RWPE2 (cell line): ENCODE measurements at regions not wholly inside any gene's neighbourhood (a gene's known extent, or its start where the extent isn't known, plus 50 kb on each side); places are given as distances from the start of the nearest gene placed in this dataset.

Experiments
- ATAC-seq: fragments of 200-7000 bp; cut with Tn5 transposase; 3 replicates; pipeline ENCODE4 v1.9.1; 2021; ENCODE audit warnings: low read depth
- DNase-seq: peaks from one replicate; pipeline ENCODE4 v3.0.0-alpha.2; 2020; ENCODE audit warnings: low spot score
- H3K27ac ChIP-seq: fragments of 450-650 bp; 2 replicates; pipeline ENCODE4 v1.5.1; 2017; ENCODE audit warnings: mild to moderate bottlenecking; ENCODE audit not compliant: poor library complexity, severe bottlenecking
- H3K27me3 ChIP-seq: fragments of 250-450 bp; sonication (Bioruptor Pico); 2 replicates; pipeline ENCODE4 v1.5.1; 2021; ENCODE audit warnings: mild to moderate bottlenecking, moderate library complexity; ENCODE audit not compliant: insufficient read depth, poor library complexity, severe bottlenecking
- H3K36me3 ChIP-seq: fragments of 250-450 bp; sonication (Bioruptor Pico); 2 replicates; pipeline ENCODE4 v1.5.1; 2020; ENCODE audit warnings: low read depth, mild to moderate bottlenecking, moderate library complexity
- H3K4me1 ChIP-seq: fragments of 250-450 bp; sonication (Bioruptor Pico); 2 replicates; pipeline ENCODE4 v1.5.1; 2021; ENCODE audit warnings: mild to moderate bottlenecking, moderate library complexity; ENCODE audit not compliant: insufficient read depth, poor library complexity, severe bottlenecking
- H3K4me3 ChIP-seq: fragments of 250-450 bp; sonication (Bioruptor Pico); 2 replicates; pipeline ENCODE4 v1.5.1; 2021; ENCODE audit warnings: mild to moderate bottlenecking, moderate library complexity; ENCODE audit not compliant: severe bottlenecking
- H3K9me3 ChIP-seq: fragments of 250-450 bp; sonication (Bioruptor Pico); 2 replicates; pipeline ENCODE4 v1.5.1; 2021; ENCODE audit warnings: mild to moderate bottlenecking, moderate library complexity; ENCODE audit not compliant: severe bottlenecking
- TF ChIP-seq, protein P1 (sequence below): fragments of 450-650 bp; IDR thresholded peaks from one replicate; pipeline ENCODE4 v1.5.1; 2017; ENCODE audit warnings: mild to moderate bottlenecking, moderate library complexity; ENCODE audit not compliant: poor library complexity, severe bottlenecking

DNA sequence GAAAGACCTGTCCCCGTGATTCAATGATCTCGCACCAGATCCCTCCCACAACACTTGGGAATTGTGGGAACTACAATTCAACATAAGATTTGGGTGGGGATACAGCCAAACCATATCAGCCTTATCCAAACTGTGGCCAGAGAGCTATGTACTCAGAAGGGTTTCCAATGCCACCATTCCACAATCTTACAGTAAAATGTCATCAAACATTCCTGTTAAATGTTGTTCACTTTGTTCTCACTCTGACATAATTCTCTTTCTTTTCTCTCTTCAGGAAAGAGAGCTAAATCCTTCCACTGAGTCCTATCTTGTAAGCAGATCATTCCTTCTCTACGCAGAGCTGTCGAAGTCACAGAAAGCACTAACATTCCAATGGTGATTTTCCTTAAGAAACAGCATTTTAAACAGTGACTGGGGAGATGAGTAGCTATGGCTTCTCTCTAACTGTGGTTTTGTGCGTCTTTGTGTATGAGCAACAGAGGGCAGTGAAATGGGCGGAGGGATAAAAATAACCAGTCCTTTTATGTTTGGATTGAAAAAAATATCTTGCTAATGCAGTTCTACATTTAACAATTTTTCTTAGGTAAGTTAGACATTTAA, 684.7 kb downstream of the EPHA4 start:
- no peaks in the 10 kb centered on the region for H3K36me3 ChIP-seq
- H3K4me1 ChIP-seq: no peaks in the 10 kb centered on the region
- DNase-seq (no peak), ATAC-seq (no peak)
- no peak overlapping the region for H3K4me3 ChIP-seq
- TF ChIP-seq, protein P1, sequence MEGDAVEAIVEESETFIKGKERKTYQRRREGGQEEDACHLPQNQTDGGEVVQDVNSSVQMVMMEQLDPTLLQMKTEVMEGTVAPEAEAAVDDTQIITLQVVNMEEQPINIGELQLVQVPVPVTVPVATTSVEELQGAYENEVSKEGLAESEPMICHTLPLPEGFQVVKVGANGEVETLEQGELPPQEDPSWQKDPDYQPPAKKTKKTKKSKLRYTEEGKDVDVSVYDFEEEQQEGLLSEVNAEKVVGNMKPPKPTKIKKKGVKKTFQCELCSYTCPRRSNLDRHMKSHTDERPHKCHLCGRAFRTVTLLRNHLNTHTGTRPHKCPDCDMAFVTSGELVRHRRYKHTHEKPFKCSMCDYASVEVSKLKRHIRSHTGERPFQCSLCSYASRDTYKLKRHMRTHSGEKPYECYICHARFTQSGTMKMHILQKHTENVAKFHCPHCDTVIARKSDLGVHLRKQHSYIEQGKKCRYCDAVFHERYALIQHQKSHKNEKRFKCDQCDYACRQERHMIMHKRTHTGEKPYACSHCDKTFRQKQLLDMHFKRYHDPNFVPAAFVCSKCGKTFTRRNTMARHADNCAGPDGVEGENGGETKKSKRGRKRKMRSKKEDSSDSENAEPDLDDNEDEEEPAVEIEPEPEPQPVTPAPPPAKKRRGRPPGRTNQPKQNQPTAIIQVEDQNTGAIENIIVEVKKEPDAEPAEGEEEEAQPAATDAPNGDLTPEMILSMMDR: no peak
- no peaks in the 10 kb centered on the region for H3K27me3 ChIP-seq
- no peak overlapping the region for H3K27ac ChIP-seq
- no peaks in the 10 kb centered on the region for H3K9me3 ChIP-seq

DNA sequence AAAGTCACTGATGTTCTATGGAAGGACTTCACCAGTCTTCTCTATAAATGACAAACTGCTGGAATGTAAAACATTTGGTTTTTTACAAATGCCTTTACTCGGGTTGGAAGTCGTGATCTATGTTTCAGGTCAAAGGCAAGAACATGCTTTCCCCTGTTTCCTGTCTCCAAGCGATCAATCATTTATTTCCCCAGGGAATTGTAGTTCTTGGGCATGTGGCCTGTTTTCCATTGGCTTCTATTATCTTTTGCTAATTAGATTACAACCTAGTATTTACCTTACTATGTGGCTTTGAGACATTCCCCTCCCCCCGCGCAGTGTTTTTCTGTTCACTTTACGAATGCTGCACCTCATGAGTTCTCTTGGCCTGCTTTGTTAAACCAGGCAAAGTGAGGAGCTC, 684.2 kb downstream of the EPHA4 start:
- ATAC-seq: no peak

DNA sequence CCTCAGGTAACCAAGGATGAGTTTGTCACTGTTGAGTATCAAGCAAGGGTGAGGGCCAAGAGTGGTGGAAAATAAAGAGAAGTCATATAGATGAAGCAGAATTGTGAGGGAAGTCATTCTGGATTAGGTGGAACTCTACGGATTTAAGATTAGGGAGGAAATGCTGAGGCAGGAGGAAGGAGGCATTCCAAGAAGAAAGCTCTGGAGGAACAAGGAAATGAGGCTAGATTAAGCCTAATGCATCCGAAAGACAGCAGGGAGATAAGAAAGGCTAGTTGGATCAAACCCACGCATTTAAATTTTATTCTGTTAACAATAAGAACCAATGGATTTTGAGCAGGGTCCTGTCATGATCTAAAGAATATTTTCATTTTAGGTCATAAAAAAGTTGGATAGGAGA, 681.2 kb downstream of the EPHA4 start:
- TF ChIP-seq, protein P1: no peak
- Histone ChIP-seq H3K36me3 (no peaks in the 10 kb centered on the region), H3K9me3 (no peaks in the 10 kb centered on the region), H3K4me3 (no peak overlapping the region), H3K27ac (no peak overlapping the region), H3K4me1 (no peaks in the 10 kb centered on the region), H3K27me3 (no peaks in the 10 kb centered on the region)
- DNase-seq (no peak), ATAC-seq (no peak)

More for the DNA sequence above, 684.2 kb downstream of the EPHA4 start:
- no peaks in the 10 kb centered on the region for H3K27me3 ChIP-seq
- no peak for DNase-seq
- TF ChIP-seq, protein P1: no peak
- H3K27ac ChIP-seq: no peak overlapping the region
- no peak overlapping the region for H3K4me3 ChIP-seq
- H3K36me3 ChIP-seq: no peaks in the 10 kb centered on the region
- H3K4me1 ChIP-seq: no peaks in the 10 kb centered on the region
- H3K9me3 ChIP-seq: no peaks in the 10 kb centered on the region

DNA sequence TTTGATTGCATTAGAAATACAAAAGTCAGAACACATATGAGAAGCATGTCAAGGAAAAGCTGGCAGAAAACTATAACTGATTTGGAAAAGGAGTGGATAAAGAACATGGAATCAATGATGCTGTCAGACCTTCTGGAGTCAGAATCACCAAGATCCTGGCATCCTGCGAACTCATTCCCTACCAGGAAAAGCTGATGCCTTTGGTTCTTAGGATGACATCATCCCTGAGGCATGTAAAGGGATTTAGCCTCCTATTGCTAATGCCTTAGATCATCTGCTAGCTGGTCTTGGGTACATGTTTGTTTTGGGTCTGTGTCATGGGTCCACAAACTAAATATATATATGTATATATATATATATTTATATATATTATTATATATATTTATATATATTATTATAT, 680.7 kb downstream of the EPHA4 start:
- TF ChIP-seq, protein P1: no peak
- no peaks in the 10 kb centered on the region for H3K27me3 ChIP-seq
- peak; percentile 94 for ATAC-seq
- H3K9me3 ChIP-seq: no peaks in the 10 kb centered on the region
- H3K4me3 ChIP-seq: no peak overlapping the region
- H3K36me3 ChIP-seq: no peaks in the 10 kb centered on the region
- H3K27ac ChIP-seq: no peak overlapping the region
- no peaks in the 10 kb centered on the region for H3K4me1 ChIP-seq
- DNase-seq: no peak

DNA sequence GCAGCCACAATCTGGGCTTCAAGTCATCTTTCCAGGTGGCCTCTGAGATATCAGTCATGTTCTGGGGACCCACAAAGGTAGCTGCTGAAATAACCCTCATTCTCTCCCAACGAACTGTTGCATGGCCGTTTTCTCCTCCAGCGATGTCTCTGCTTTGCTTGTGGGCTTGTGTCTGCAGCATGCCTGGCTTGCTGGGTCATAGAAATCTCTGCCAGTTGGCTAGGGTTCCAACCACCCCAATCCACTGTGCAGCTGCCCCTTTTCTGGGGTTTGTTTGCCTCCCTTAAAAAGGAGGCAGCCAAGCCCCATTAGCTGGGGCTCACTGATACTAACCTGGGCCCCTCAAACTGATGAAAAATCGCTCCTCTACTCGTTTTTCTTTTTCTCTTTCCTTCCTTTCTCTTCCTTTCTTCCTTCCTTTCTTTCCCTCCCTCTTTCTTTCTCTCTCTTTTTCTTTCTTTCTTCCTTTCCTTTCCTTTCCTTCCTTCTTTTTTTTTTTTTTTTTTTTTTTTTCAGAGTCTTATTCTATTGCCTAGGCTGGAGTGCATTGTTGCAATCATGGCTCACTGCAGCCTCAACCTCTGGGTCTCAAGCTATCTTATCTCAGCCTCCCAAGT, 680.0 kb downstream of the EPHA4 start:
- H3K4me3 ChIP-seq: no peak overlapping the region
- no peaks in the 10 kb centered on the region for H3K4me1 ChIP-seq
- TF ChIP-seq, protein P1: no peak
- no peaks in the 10 kb centered on the region for H3K9me3 ChIP-seq
- H3K36me3 ChIP-seq: no peaks in the 10 kb centered on the region
- DNase-seq: no peak
- no peaks in the 10 kb centered on the region for H3K27me3 ChIP-seq
- H3K27ac ChIP-seq: no peak overlapping the region
- no peak for ATAC-seq
